ENCODE measurements at regions not wholly inside any gene's neighbourhood (a gene's known extent, or its start where the extent isn't known, plus 50 kb on each side); places are given as distances from the start of the nearest gene placed in this dataset.

DNA sequence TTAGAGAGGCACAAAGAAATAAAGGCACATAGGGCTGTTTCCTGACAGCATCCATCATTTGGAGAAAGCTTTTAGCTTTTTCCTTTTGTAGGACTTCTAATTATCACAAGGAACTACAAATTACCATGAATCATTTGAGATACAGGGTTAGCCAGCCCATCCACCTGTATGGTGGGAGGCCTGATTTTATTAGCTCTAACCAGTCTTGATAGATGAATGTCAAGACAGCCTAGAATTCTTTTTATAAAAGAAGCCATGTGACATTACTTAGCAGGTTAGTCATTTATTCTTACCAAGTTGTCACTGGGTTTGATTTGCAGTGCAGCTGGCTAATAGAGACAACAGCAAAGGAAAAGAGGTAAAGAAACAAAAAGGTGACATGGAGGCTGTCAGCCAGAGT, 618.1 kb downstream of the ZNF385D start:
- no peak for DNase-seq

DNA sequence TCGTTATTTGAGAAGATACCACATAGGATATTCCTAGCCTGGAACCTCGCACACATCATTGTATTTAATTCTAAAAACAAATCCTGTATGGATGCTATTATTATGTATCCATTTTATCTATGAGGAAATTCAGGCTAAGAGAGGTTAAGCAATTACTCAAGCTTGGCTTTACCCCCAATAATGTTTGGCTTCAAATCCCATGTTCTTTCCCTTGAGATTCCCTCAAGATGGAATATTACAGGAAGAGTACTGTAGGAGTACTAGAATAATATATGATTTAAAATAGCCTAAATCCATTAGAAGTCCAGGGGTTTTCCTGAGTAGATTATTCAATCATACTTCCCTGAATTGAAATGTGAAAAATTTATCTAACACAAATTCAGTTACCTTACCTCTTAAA, 630.2 kb downstream of the ZNF385D start:
- DNase-seq = no peak

DNA sequence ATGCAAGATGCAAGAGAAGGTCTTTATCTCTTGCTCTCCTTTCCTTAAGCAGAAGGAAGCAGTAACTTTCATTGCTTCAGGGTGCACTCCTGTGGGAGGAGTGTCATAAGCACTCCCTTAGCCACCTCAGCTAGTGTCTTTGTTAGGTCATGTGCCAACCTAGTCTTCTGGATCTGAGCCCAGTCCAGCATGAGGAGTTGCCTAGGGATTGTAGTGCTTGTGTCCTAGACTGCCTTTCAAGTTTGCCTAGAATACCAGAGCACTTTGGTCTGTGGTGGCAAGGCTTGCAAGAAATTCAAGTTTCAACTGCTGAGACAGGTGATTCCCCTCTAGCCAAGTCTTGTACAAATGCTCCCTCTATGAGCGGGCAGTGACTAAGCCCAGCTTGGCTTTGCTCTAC, 633.6 kb downstream of the ZNF385D start:
- no peak for DNase-seq

DNA sequence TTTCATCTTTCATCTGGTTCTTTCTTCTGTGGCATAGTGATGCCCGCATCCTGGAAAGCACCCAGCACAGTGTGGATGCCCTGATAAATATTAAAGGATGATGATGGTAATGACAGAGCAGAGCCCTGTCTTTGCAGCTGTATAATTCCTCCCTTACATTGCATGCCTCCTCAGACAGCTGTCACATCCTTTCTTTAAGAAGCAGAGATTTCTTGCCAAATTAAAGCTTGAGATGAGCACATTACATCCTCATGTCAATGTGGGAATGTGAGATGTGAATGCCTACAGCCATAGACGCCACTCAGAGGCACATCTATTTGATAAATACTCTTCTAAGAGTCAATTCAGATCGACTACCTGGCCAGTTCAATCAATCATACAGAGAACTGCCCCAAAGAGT, 642.0 kb downstream of the ZNF385D start:
- DNase-seq = no peak

DNA sequence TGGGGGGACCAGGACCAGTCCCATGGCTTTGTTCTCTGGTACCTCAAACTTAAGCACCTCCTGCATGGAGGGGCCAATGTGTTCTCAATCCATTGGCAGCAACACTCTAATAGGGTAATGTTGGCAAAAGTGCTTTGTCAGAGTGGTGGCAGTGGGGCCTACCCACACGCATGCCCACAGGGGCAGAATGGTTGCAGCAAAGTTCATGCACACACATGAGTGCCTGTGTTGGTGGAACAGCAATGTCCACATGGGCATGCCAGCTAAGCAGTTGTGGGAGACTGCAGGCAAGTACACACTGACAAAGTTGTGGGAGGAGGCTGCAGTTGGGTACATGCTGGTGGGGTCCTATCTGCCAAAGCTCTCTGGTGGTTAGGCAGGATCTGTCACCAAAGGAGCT, 645.2 kb downstream of the ZNF385D start:
- DNase-seq = no peak

DNA sequence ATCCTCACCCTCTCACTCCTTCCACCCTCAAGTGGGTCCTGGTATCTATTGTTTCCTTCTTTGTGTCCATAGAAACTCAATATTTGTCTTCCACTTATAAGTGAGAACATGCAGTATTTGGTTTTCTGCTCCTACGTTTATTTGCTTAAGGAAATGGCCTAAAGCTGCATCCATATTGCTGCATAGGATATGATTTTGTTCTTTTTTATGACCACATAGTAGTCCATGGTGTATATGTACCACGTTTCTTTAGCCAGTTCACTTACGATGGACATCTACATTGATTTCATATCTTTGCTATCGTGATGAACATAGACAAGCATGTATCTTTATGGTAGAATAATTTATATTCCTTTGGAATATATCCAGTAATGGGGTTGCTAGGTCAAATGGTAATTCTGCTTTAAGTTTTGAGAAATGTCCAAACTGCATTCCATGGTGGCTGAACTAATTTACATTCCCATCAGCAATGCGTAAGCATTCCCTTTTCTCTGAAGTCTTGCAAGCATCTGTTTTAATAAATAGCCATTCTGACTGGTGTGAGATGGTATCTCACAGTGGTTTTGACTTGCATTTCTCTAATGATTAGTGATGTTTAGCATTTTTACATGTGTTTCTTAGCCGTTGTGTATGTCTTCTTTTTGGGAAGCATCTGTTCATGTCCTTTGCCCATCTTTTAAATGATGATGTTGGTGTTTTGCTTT, 650.2 kb downstream of the ZNF385D start:
- no peak for DNase-seq

DNA sequence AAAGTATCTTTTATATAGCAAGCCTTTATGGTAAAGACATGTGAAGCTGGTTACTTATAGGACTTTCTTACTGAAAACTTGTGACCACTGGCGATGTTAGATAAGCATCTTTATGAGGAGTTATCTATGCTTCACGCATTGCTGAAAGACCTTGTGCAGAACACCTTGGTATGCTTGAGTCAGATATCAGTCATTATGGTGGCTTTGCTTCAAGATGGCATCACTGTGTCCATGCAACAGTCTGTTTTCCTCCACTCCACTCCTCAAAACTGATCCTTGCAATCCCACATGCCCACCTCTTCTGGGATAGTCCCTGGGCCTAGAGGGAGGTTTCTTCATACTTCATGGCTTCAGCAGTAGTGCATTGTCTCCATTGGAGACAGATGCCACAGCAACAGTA, 656.3 kb downstream of the ZNF385D start:
- no peak for DNase-seq

DNA sequence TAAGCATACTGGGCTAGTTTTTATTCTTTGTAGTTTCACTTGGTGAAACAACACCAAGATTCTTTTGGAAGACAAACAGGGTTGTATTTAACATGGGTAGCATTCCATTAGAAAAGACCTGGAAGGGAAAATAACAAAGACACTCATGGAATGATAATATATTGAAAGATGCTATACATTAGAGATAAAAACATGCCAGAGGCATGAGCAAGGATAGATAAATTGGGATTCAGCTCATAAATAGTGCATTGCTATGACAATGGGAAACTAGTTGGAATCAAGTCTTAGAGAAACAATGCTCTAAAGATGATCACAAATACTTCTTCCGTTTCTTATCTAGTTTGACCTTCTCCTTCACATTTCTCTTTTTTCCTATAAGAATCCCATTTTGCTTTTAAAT, 677.4 kb downstream of the ZNF385D start:
- DNase-seq = no peak

DNA sequence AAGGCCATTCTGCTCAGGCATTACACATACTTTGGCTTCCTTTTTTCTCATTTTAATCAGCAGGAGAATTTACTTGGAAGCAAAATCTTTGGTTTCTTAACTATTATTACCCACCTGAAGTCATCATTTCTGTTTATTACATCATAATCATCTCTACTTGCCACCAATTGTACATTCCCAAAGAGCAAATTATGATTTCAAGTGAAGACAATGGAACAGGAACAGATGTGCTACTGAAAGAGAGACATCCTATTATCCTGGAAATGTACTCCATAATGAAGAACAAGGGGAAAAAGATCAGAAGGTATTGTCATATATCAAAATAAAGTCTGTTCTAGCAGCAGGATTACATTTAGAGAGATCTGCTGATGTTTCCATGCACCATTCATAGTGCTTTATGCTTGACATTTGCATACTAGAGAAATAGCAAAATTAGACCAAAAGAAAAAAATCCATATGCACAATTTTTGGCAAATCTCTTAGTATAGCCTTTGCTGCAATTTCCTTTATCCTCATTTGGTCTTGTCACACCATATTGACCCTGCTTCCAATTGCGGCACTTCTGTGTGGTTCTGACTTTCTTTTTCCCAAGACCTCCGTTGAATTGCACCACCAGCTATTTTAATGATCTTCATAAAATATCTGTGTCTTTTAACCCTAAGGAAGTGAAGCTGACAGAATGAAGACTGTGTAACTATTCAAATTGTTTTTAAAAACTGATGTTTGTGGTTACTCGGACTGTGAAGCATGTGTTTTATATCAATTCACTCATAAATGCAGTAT, 683.8 kb downstream of the ZNF385D start:
- no peak for DNase-seq

DNA sequence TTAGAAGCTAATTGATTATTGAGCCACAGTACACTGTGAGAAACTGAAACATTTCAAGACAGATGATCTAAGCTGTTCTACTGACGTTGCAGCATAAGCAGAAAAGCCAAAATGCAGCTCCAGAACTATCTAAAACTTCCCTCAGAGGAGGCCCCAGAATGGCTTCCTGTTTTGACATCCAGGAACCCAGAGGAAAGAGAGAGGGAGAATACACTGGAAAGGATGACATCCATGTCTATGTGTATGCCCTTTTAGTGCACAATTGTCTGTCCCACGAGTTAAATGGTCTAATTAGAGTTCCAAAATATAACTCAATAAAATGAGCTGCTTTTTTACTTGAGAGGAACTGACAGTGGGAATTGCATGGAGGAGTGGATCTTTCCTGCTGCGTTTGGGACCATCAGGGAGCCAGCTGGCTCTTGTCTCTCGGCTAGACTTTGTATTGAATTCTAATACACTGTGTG, 688.1 kb downstream of the ZNF385D start:
- no peak for DNase-seq

DNA sequence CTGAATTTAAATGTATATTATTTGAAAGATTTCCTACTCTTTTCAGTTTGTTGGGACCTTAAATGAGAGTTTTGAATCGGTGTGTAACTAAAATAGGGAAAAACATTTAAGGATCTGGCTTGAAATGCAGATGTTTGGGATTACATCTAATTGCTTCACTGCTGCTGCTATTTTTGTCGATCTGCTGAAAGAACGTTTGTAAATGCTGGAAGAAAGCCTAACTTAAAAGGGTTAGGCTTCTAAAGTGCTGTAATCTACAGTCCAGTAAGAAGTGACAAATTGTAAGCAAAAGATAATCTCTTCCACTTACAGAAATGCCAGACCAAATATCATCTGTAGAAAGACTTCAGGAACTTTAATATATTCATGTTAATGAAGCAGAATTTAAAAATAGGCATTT, 691.6 kb downstream of the ZNF385D start:
- no peak for DNase-seq

DNA sequence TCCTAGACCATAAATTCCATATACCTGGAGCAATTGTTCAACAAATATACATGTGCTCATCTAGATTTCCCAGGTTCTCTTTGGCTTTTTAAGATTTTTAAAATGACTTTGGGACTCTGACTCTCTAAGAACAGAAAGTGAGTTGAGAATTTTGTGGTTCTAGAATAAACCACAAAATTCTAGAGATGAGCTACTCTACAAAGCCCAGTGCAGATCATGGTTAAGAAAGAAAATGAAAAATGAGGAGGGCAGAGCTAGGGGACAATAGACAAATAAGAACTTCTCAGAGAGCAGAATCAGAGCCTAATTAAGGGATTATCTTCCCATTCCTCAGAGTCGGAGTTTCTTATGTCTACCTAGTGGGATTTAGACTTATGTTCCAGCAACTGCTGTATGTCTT, 694.7 kb downstream of the ZNF385D start:
- no peak for DNase-seq

DNA sequence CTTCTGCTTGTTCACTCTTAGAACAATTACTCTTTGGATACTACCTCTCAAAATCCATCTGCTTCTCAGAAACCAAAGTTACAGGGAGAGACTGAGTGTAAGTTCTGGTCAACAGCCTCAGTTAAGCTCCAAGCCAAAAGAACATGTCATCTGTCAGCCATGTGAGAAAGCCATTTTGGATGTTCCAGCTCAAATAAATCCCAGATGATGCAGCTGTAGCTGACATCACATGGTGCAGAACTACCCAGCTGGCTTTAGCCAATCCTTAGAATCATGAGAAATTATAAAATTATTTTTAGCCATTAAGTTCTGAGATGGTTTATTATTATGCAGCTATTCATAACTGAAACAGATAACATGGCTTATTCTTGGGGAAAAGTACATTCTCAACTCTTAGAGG, 696.0 kb downstream of the ZNF385D start:
- DNase-seq = no peak

DNA sequence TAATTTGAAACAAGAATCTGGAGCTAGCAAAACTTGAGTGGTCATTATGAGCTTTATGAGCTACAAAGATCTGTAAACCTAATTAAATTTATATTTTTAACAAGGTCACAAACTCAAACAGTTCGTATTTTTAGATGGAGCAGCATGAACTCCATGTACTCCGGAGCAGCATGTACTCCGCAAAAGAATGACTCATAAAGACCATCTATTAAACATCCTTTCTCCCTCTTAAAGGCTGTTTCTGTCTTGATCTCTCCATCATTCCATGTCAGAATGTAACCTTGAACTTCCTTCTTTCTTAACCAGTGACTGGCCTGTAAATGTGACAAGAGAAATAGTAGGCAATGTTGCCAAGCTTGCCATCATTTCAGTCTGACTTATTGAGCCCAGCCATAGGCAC, 696.9 kb downstream of the ZNF385D start:
- no peak for DNase-seq

DNA sequence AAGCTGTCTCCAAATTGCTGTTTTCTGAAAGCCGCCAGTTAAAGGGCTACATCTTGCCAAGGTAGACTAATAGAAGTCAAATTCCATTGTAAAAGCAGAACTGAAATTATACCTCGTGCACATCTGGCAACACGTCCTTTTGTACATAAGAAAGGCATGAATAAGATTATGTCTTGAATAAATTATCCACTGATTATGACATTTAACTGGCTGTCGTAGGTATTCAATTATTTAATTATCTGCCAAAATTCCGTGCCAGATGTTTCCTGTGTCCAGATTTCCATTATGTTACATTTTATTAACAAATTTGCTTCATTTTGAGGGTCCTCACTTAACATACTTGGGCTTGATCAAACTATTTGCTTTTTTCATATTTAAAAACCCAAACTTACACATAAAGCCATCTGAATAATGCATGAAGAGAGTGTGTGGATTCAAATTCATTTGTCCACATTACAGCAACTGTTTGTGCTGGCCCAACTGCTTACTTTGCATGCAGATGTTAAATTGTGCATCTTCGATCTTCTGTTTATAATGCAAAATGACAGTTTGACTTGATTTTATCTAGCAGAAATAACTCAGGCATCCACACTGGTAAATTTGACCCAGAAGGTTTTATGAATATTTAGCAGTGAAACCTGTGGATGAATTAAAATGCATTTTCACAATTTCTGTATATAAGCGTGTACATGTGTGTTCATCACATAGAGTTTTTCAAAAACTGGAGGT, 701.5 kb downstream of the ZNF385D start:
- DNase-seq = no peak

DNA sequence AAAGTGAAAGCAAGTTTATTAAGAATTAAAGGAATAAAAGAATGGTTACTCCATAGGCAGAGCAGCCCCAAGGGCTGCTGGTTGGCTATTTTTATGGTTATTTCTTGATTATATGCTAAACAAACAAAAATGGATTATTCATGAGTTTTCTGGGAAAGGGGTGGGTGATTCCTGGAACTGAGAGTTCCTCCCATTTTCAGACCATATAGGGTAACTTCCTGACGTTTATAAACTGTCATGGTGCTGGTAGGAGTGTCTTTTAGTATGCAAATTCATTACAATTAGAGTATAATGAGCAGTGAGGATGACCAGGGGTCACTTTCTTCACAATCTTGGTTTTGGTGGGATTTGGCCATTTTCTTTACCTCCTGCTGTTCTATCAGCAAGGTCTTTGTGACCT, 707.9 kb downstream of the ZNF385D start:
- DNase-seq = no peak

DNA sequence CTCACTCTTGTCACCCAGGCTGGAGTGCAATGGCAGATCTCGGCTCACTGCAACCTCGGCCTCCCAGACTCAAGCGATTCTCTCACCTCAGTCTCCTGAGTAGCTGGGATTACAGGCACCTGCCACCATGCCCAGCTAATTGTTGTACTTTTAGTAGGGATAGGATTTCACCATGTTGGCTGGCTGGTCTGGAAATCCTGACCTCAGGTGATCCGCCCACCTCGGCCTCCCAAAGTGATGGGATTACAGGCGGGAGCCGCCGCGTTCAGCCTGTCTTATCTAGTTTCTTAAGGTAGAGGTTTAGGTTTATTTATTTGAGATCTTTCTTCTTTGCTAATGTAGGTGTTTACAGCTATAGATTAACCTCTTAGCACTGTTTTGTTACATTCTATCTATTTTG, 708.8 kb downstream of the ZNF385D start:
- DNase-seq = no peak

DNA sequence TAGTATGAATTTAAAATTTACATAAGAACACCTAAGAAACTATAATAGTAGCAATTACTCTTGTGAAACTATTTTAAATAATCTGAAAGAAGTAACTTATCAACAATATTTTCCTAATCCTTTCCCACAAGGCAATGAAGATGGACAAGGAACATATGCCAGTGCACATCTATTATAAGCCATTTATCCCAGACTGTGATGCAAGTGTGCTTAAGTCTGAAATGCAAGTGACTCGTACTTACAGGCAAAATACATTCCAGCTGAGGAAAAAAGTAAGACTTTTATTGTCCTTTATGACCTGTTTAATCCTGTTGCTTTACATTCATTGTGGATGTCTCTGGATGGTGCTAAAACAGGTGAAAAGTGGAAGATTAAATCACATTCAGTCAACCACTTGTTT, 709.4 kb downstream of the ZNF385D start:
- no peak for DNase-seq

DNA sequence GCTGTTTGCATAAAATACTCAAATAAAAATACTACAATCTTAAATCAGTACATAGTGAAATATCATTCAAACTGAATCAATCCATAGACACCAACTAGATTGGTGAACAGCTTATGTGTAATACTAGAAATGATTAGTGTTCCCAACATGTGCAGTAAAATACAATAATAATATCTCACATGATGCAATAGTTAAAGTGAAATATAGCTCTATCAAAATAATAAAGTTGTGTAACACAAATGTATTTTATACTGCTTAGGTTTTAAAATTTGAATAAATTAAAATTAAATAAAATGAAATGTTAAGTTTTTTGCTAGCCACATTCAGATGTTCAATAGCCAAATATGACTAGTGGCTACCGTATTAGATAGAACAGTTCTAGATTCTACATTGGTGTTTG, 714.1 kb downstream of the ZNF385D start:
- no peak for DNase-seq

DNA sequence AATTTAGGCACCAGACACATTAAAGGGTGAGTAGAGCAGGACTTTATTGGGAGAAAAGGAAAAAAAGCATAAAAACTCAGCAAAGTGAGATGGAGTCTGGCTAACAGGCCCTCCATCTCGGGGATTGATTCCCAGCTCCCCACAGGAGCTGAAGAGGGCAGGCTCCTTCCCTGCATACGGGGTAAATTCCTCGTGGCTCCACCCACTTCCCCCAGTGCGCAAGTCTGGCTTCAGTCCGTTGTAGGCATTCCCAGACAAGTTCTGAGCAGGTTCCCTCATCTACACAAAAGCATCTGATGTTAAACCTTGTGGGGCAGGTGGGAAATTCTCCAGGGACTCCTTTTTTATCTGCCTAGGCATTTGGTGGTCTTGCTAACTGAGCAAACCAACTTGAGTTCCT, 722.6 kb downstream of the ZNF385D start:
- DNase-seq = no peak

DNA sequence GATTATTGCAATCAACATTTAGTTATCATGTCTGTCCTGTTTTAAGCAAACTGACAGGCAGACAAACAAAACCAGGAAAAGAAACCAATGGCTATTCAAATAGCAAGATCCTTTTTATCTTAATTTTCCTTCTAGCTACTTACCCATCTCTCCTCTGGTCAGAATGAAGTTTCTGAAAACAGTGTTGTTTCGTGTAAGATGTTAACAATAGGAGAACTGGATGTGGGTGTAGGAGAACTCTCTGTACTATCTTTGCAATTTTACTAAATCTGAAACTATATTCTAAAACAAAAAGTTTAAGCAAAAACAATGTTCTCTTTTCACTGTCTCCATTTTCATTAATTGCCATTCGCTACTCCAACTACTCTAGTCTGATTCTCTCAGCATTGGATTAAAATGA, 726.4 kb downstream of the ZNF385D start:
- no peak for DNase-seq

DNA sequence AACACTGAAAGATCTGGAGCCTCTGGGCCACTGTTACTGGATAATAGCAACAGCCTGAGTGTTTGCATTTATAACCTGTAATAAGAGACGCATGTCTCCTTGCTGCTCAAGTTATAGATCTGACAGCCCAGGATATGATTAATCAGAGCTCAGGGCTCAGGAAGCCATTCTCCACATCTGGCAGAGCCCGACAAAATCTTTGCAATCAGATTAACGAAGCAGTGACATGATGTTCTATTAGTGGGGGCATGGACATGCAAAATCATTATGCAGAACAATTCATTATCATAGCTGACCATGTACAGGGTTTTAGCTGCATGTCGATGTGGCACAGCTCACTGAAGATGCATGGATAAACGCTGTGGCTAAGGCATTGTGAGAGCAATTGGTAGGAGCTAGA, 730.3 kb downstream of the ZNF385D start:
- no peak for DNase-seq

DNA sequence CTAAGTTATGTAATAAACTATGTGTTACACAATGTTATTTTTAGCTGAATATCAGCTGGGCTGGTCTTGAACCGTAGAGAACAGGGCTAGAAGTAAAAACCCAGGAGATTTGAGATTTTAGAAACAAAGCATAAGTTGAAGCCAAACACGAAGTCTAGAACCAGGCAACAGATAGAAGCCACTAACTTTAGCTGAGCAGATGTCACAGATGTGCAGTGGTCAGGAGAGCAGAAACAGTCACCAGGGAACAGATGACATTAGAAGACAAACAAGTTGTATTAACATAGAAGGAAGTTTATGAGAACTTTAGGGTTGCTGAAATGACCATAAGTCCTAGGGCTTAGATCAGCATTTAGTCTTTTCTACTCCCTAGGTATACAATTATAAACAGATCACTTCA, 731.0 kb downstream of the ZNF385D start:
- DNase-seq = no peak
